K562 (cell line): ENCODE measurements at regions not wholly inside any gene's neighbourhood (a gene's known extent, or its start where the extent isn't known, plus 50 kb on each side); places are given as distances from the start of the nearest gene placed in this dataset.

Experiments used
- ATAC-seq: fragments of 200-7000 bp; cut with Tn5 transposase; 3 replicates; pipeline ENCODE4 v1.9.1; 2020; ENCODE audit warnings: moderate library complexity
- BruUV-seq: library from RNA; stranded (reverse); fragments of 400-500 nt; replicated peaks from 2 replicates; lab custom pipeline; 2021; lab: Mats Ljungman, UMichigan
- CTCF ChIA-PET: fragments of 300-600 bp; formaldehyde crosslinking; extraction: SDS; loops from one replicate; lab custom pipeline; 2021; ENCODE audit warnings: low intra/inter-chr PET ratio; lab: Yijun Ruan, JAX
- POLR2A ChIA-PET: fragments of 300-600, 350-650 bp; sonication (Branson Sonifier 250); formaldehyde crosslinking; extraction: SDS; loops from one replicate; lab custom pipeline; 2021; ENCODE audit warnings: antibody characterized with exemption, inconsistent platforms; lab: Yijun Ruan, JAX
- DNase-seq, 4 experiments: peaks; one replicate each; pipeline versions ENCODE4 v3.0.0 to v3.0.0-alpha.2; 2011 to 2018; ENCODE audit warnings: low spot score in 3 of 4, mixed read lengths in 3 of 4; ENCODE audit errors: extremely low read depth in 1 of 4
- FAIRE-seq: peaks from 2 replicates; lab custom pipeline; 2011; peaks lifted over from hg19 to GRCh38; lab: Jason Lieb, UNC
- H2AFZ ChIP-seq: 2 replicates; pipeline ENCODE4 v1.6.0; 2011; ENCODE audit warnings: low read depth, low read length, control low read depth, inconsistent platforms
- H3K27ac ChIP-seq: fragments of 200-600 bp; 3 replicates; pipeline ENCODE4 v1.8.0; 2011; ENCODE audit warnings: low read depth, mild to moderate bottlenecking, control low read depth, inconsistent platforms, low read length, moderate library complexity, mixed read lengths; ENCODE audit errors: extremely low read depth
- H3K27me3 ChIP-seq, 2 experiments: fragments of 300-600 bp in 1 of 2; 2 replicates in 1 of 2; 3 replicates in 1 of 2; pipeline versions ENCODE4 v1.6.0 to v1.8.0; 2011; ENCODE audit warnings: inconsistent platforms in 2 of 2, low read length in 2 of 2, mild to moderate bottlenecking in 1 of 2, mixed read lengths in 1 of 2, moderate library complexity in 1 of 2; ENCODE audit not compliant: control insufficient read depth in 2 of 2, insufficient read depth in 2 of 2
- H3K36me3 ChIP-seq: fragments of 300-600 bp; 3 replicates; pipeline ENCODE4 v1.8.0; 2011; ENCODE audit warnings: mild to moderate bottlenecking, low read length, inconsistent platforms; ENCODE audit not compliant: control insufficient read depth, insufficient read depth
- H3K4me1 ChIP-seq, 2 experiments: fragments of 200-600 bp in 1 of 2; replicated peaks in 1 of 2; 2 replicates in 1 of 2; 3 replicates in 1 of 2; pipeline versions ENCODE4 v1.5.1 to v1.8.0; 2011; ENCODE audit warnings: inconsistent platforms in 2 of 2, low read length in 2 of 2, mild to moderate bottlenecking in 1 of 2, mixed read lengths in 1 of 2, moderate library complexity in 1 of 2; ENCODE audit not compliant: control insufficient read depth in 2 of 2, insufficient read depth in 2 of 2
- H3K4me2 ChIP-seq: 2 replicates; pipeline ENCODE4 v1.6.1; 2011; ENCODE audit warnings: low read length, control low read depth, inconsistent platforms, mixed read lengths; ENCODE audit not compliant: insufficient read depth
- H3K4me3 ChIP-seq: fragments of 200-600 bp; sonication (generic), shearing (Covaris generic); 2 replicates; pipeline ENCODE4 v1.5.1; 2016; ENCODE audit warnings: control low read depth, inconsistent platforms
- H3K79me2 ChIP-seq: fragments of 200-600 bp; 3 replicates; pipeline ENCODE4 v1.8.0; 2011; ENCODE audit warnings: low read length, inconsistent platforms; ENCODE audit not compliant: control insufficient read depth, insufficient read depth
- H3K9ac ChIP-seq, 2 experiments: 2 replicates each; pipeline versions ENCODE4 v1.6.0 to v1.6.1; 2011; ENCODE audit warnings: low read depth in 2 of 2, low read length in 2 of 2, control low read depth in 1 of 2, inconsistent platforms in 1 of 2, mild to moderate bottlenecking in 1 of 2, mixed read lengths in 1 of 2; ENCODE audit not compliant: insufficient read depth in 1 of 2
- H3K9me1 ChIP-seq: one replicate; pipeline ENCODE4 v1.6.0; 2011; ENCODE audit warnings: inconsistent platforms, mild to moderate bottlenecking, low read length, moderate library complexity; ENCODE audit not compliant: control insufficient read depth, insufficient read depth
- H3K9me3 ChIP-seq: replicated peaks from 2 replicates; pipeline ENCODE4 v1.5.1; 2011; ENCODE audit warnings: low read depth, low read length, inconsistent platforms; ENCODE audit not compliant: control insufficient read depth, insufficient read depth
- H4K20me1 ChIP-seq: replicated peaks from 2 replicates; pipeline ENCODE4 v1.6.1; 2011; ENCODE audit warnings: low read length, inconsistent platforms, mixed read lengths; ENCODE audit not compliant: control insufficient read depth, insufficient read depth
- BRCA1 ChIP-seq, 2 experiments: fragments of 450-650 bp in 1 of 2; sonication (generic) in 1 of 2; formaldehyde crosslinking in 1 of 2; IDR thresholded peaks; 2 replicates each; pipeline versions ENCODE4 v1.5.0 to v1.6.1; 2017 to 2020; ENCODE audit warnings: mild to moderate bottlenecking in 1 of 2, missing genetic modification reagents in 1 of 2
- HNRNPLL ChIP-seq: fragments of 200-400 bp; formaldehyde crosslinking; IDR thresholded peaks from 2 replicates; pipeline ENCODE4 v1.6.1; 2017; ENCODE audit warnings: low read length, low read depth, mild to moderate bottlenecking; ENCODE audit not compliant: poor library complexity, severe bottlenecking
- NFE2L1 ChIP-seq: fragments of 450-650 bp; IDR thresholded peaks from 2 replicates; pipeline ENCODE4 v1.6.1; 2016; ENCODE audit warnings: missing genetic modification characterization, low read depth, mild to moderate bottlenecking, missing compliant biosample characterization, moderate library complexity, borderline replicate concordance
- SPI1 ChIP-seq: IDR thresholded peaks from 2 replicates; pipeline ENCODE4 v1.6.1; 2011; ENCODE audit warnings: low read depth, low read length, control low read depth, borderline replicate concordance
- ZEB2 ChIP-seq: fragments of 450-650 bp; IDR thresholded peaks from 2 replicates; pipeline ENCODE4 v1.6.1; 2016
- ZNF57 ChIP-seq: fragments of 450-650 bp; formaldehyde crosslinking; IDR thresholded peaks from 2 replicates; pipeline ENCODE4 v1.4.0; 2020; ENCODE audit warnings: mild to moderate bottlenecking, moderate library complexity
- ZNF766 ChIP-seq: fragments of 200-800 bp; sonication (Bioruptor generic); conservative IDR thresholded peaks from 2 replicates; pipeline ENCODE4 v1.6.1; 2016; ENCODE audit warnings: missing genetic modification characterization, missing compliant biosample characterization
- whole genome bisulfite sequencing: fragments of 100-300 bp; shearing (Covaris generic); methylation state at CpG from one replicate; pipeline ENCODE4 v1.1.6; 2016; ENCODE audit warnings: low coverage, mixed read lengths; ENCODE audit not compliant: insufficient coverage; ENCODE audit errors: missing lambda C conversion rate; 5-methylcytosine and 5-hydroxymethylcytosine counted together
- in situ Hi-C: fragments of 300-500 bp; cut with MboI; formaldehyde crosslinking; loops from 4 replicates; pipeline ENCODE4 v1.15.0; 2018; ENCODE audit warnings: inconsistent platforms, mixed read lengths
- intact Hi-C: fragments of 100-400 bp; cut with micrococcal nuclease; formaldehyde crosslinking; loops from 2 replicates; pipeline ENCODE4 v1.14.2; 2022
- TF ChIP-seq, protein P1 (sequence below), 2 experiments: IDR thresholded peaks; 2 replicates each; pipeline ENCODE4 v1.6.1; 2011; ENCODE audit warnings: borderline replicate concordance in 1 of 2, control low read depth in 1 of 2, low read depth in 1 of 2, low read length in 1 of 2, mild to moderate bottlenecking in 1 of 2, mixed read lengths in 1 of 2, moderate library complexity in 1 of 2; ENCODE audit not compliant: insufficient read depth in 1 of 2, insufficient read length in 1 of 2, poor library complexity in 1 of 2, severe bottlenecking in 1 of 2; ENCODE audit errors: extremely low read depth in 1 of 2
- TF ChIP-seq, protein P2 (sequence below): fragments of 250-450 bp; sonication (Bioruptor Pico); IDR thresholded peaks from 2 replicates; pipeline ENCODE4 v1.5.0; 2021

DNA sequence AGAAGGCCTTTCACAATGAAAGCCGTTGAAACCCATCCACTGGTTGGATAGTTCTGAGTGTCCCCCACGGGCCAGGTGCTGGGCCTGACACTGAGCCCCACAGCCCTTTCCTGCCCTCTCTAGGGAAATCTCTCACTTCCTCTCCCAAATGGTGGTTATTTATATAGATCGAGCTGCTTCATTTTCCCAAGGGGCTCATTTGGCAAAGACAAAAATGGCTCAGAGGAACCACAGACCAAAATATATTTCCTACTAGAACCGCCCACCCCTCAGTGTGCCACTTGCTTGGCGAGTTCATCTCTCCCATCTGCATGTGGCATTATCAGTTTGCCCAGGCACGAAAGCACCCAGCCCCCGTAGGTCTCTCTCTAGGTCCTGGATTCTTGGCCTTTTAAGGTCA, 53.3 kb upstream of the STIM2 start:
- no peak overlapping the region for H3K4me2 ChIP-seq
- H3K36me3 ChIP-seq, result no peaks in the 10 kb centered on the region
- no peak overlapping the region for H2AFZ ChIP-seq
- peaks cover 0 to 4% of the 10 kb centered on the region in 2 experiments; a peak in 3 of 5 replicates for H3K4me1 ChIP-seq
- H4K20me1 ChIP-seq, result no peaks in the 10 kb centered on the region; the same call in 1 of the 2 replicates
- FAIRE-seq (no peak), DNase-seq (no peak), ATAC-seq (no peak)
- no peaks in the 10 kb centered on the region; a peak in 1 of 5 replicates for H3K27me3 ChIP-seq
- H3K9me1 ChIP-seq, result no peaks in the 10 kb centered on the region
- ChIA-PET POLR2A (interaction anchor here (0.6 kb wide), 1 partner anchor 1014 kb away, joined by 3 read pairs; no protein-coding TSS in a partner anchor), CTCF (no interaction called here)
- no peak overlapping the region for H3K27ac ChIP-seq
- WGBS, result 38% methylated on average over 7 of the region's 7 CpGs
- H3K4me3 ChIP-seq, result no peak overlapping the region
- TF ChIP-seq ZNF57 (CRISPR knock-in tag) (no peak), NFE2L1 (tag) (no peak), ZEB2 (no peak), ZNF766 (no peak), BRCA1 (IDR thresholded peaks at IDR 0.05) (no peak), BRCA1 (CRISPR knock-in tag; IDR thresholded peaks at IDR 0.05) (no peak), SPI1 (no peak), HNRNPLL (no peak)
- TF ChIP-seq, protein P1, sequence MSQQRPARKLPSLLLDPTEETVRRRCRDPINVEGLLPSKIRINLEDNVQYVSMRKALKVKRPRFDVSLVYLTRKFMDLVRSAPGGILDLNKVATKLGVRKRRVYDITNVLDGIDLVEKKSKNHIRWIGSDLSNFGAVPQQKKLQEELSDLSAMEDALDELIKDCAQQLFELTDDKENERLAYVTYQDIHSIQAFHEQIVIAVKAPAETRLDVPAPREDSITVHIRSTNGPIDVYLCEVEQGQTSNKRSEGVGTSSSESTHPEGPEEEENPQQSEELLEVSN (IDR thresholded peaks at IDR 0.05; ENCODE audit: borderline replicate concordance in 1 of 2, extremely low read depth in 1 of 2, insufficient read depth in 1 of 2, insufficient read length in 1 of 2, low read depth in 1 of 2, low read length in 1 of 2, poor library complexity in 1 of 2, severe bottlenecking in 1 of 2), result no peak
- TF ChIP-seq, protein P2, sequence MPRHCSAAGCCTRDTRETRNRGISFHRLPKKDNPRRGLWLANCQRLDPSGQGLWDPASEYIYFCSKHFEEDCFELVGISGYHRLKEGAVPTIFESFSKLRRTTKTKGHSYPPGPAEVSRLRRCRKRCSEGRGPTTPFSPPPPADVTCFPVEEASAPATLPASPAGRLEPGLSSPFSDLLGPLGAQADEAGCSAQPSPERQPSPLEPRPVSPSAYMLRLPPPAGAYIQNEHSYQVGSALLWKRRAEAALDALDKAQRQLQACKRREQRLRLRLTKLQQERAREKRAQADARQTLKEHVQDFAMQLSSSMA (CRISPR knock-in tag), result no peak
- no peaks in the 10 kb centered on the region for H3K9me3 ChIP-seq
- BruUV-seq, result no TSS peak
- no peak overlapping the region for H3K9ac ChIP-seq
- in situ Hi-C loops (no loop called here), intact Hi-C loops (no loop called here)
- H3K79me2 ChIP-seq, result no peaks in the 10 kb centered on the region
